ENCODE measurements at regions not wholly inside any gene's neighbourhood (a gene's known extent, or its start where the extent isn't known, plus 50 kb on each side); places are given as distances from the start of the nearest gene placed in this dataset.

- Mint-ChIP-seq H3K36me3 (no peaks in the 10 kb centered on the region), H3K4me3 (no peak overlapping the region), H3K27me3 (no peaks in the 10 kb centered on the region), H3K4me1 (ENCODE audit: low read depth) (no peaks in the 10 kb centered on the region), H3K9me3 (peaks cover 19% of the 10 kb centered on the region), H3K27ac (no peak overlapping the region)
- ChIA-PET CTCF (no interaction called here), POLR2A (no interaction called here)
- intact Hi-C loops (cut with micrococcal nuclease), result no loop called here
- DNase-seq, result no peak
Observed at GRCh38 chr12:34340534-34341361, 318.5 kb downstream of the ALG10 start.

- ChIA-PET CTCF (no interaction called here), POLR2A (no interaction called here)
- no peak overlapping the region for H3K4me3 Mint-ChIP-seq
- H3K27me3 Mint-ChIP-seq, result no peaks in the 10 kb centered on the region
- intact Hi-C loops (cut with micrococcal nuclease), result no loop called here
- H3K4me1 Mint-ChIP-seq (ENCODE audit: low read depth), result no peaks in the 10 kb centered on the region
- no peak for DNase-seq
- no peaks in the 10 kb centered on the region for H3K36me3 Mint-ChIP-seq
- peaks cover 19% of the 10 kb centered on the region for H3K9me3 Mint-ChIP-seq
- no peak overlapping the region for H3K27ac Mint-ChIP-seq
Observed at GRCh38 chr12:34341362-34341733, 319.1 kb downstream of the ALG10 start.

GRCh38 chr12:34342048-34342447 is 319.8 kb downstream of the ALG10 start:
- Mint-ChIP-seq H3K4me3 (no peak overlapping the region), H3K27me3 (no peaks in the 10 kb centered on the region)
- POLR2A ChIA-PET, result no interaction called here

GRCh38 chr12:34343345-34343744 is 321.0 kb downstream of the ALG10 start:
- no peaks in the 10 kb centered on the region for H3K36me3 Mint-ChIP-seq
- peaks cover 22% of the 10 kb centered on the region for H3K9me3 Mint-ChIP-seq
- ChIA-PET CTCF (no interaction called here), POLR2A (no interaction called here)
- DNase-seq, result no peak
- no peak overlapping the region for H3K4me3 Mint-ChIP-seq
- H3K4me1 Mint-ChIP-seq (ENCODE audit: low read depth), result no peaks in the 10 kb centered on the region
- intact Hi-C loops (cut with micrococcal nuclease), result no loop called here
- H3K27ac Mint-ChIP-seq, result no peak overlapping the region
- no peaks in the 10 kb centered on the region for H3K27me3 Mint-ChIP-seq

More at GRCh38 chr12:34342048-34342447, 319.8 kb downstream of the ALG10 start:
- Mint-ChIP-seq H3K27ac (no peak overlapping the region), H3K9me3 (peaks cover 25% of the 10 kb centered on the region), H3K4me1 (ENCODE audit: low read depth) (no peaks in the 10 kb centered on the region), H3K36me3 (no peaks in the 10 kb centered on the region)
- intact Hi-C loops (cut with micrococcal nuclease), result no loop called here
- no peak for DNase-seq
- CTCF ChIA-PET, result no interaction called here

GRCh38 chr12:34343766-34344165 is 321.5 kb downstream of the ALG10 start:
- no peak overlapping the region for H3K4me3 Mint-ChIP-seq
- CTCF ChIA-PET, result no interaction called here
- no peak for DNase-seq
- H3K36me3 Mint-ChIP-seq, result no peaks in the 10 kb centered on the region
- POLR2A ChIA-PET, result no interaction called here
- intact Hi-C loops (cut with micrococcal nuclease), result no loop called here
- peaks cover 20% of the 10 kb centered on the region for H3K9me3 Mint-ChIP-seq
- no peaks in the 10 kb centered on the region for H3K27me3 Mint-ChIP-seq
- no peaks in the 10 kb centered on the region for H3K4me1 Mint-ChIP-seq (ENCODE audit: low read depth)
- no peak overlapping the region for H3K27ac Mint-ChIP-seq

GRCh38 chr12:34344851-34345522 is 322.7 kb downstream of the ALG10 start:
- intact Hi-C loops (cut with micrococcal nuclease), result no loop called here
- CTCF ChIA-PET, result no interaction called here
- peaks cover 21% of the 10 kb centered on the region for H3K9me3 Mint-ChIP-seq
- no peak overlapping the region for H3K4me3 Mint-ChIP-seq
- POLR2A ChIA-PET, result no interaction called here
- no peaks in the 10 kb centered on the region for H3K4me1 Mint-ChIP-seq (ENCODE audit: low read depth)
- no peak overlapping the region for H3K27ac Mint-ChIP-seq
- H3K36me3 Mint-ChIP-seq, result no peaks in the 10 kb centered on the region
- DNase-seq, result no peak
- no peaks in the 10 kb centered on the region for H3K27me3 Mint-ChIP-seq

GRCh38 chr12:34345801-34346200 is 323.5 kb downstream of the ALG10 start:
- intact Hi-C loops (cut with micrococcal nuclease), result no loop called here
- ChIA-PET POLR2A (no interaction called here), CTCF (no interaction called here)
- Mint-ChIP-seq H3K9me3 (peaks cover 15% of the 10 kb centered on the region), H3K36me3 (no peaks in the 10 kb centered on the region), H3K27me3 (no peaks in the 10 kb centered on the region), H3K4me1 (ENCODE audit: low read depth) (no peaks in the 10 kb centered on the region), H3K27ac (no peak overlapping the region), H3K4me3 (no peak overlapping the region)
- no peak for DNase-seq

GRCh38 chr12:34346372-34347034 is 324.2 kb downstream of the ALG10 start:
- Mint-ChIP-seq H3K9me3 (peaks cover 19% of the 10 kb centered on the region), H3K27me3 (no peaks in the 10 kb centered on the region), H3K36me3 (no peaks in the 10 kb centered on the region), H3K4me3 (no peak overlapping the region), H3K27ac (no peak overlapping the region), H3K4me1 (ENCODE audit: low read depth) (no peaks in the 10 kb centered on the region)
- DNase-seq, result no peak
- ChIA-PET CTCF (no interaction called here), POLR2A (no interaction called here)
- intact Hi-C loops (cut with micrococcal nuclease), result no loop called here

GRCh38 chr12:34347367-34347766 is 325.1 kb downstream of the ALG10 start:
- H3K4me1 Mint-ChIP-seq (ENCODE audit: low read depth), result no peaks in the 10 kb centered on the region
- no peak overlapping the region for H3K4me3 Mint-ChIP-seq
- intact Hi-C loops (cut with micrococcal nuclease), result no loop called here
- ChIA-PET CTCF (no interaction called here), POLR2A (no interaction called here)
- DNase-seq, result no peak
- H3K9me3 Mint-ChIP-seq, result peaks cover 19% of the 10 kb centered on the region
- H3K36me3 Mint-ChIP-seq, result no peaks in the 10 kb centered on the region
- no peak overlapping the region for H3K27ac Mint-ChIP-seq
- no peaks in the 10 kb centered on the region for H3K27me3 Mint-ChIP-seq

- intact Hi-C loops (cut with micrococcal nuclease), result no loop called here
- H3K36me3 Mint-ChIP-seq, result no peaks in the 10 kb centered on the region
- no peak for DNase-seq
- CTCF ChIA-PET, result no interaction called here
- no peak overlapping the region for H3K4me3 Mint-ChIP-seq
- no peaks in the 10 kb centered on the region for H3K27me3 Mint-ChIP-seq
- POLR2A ChIA-PET, result no interaction called here
- H3K27ac Mint-ChIP-seq, result no peak overlapping the region
- H3K9me3 Mint-ChIP-seq, result peaks cover 23% of the 10 kb centered on the region
- no peaks in the 10 kb centered on the region for H3K4me1 Mint-ChIP-seq (ENCODE audit: low read depth)
Observed at GRCh38 chr12:34348064-34348463, 325.8 kb downstream of the ALG10 start.

- H3K9me3 Mint-ChIP-seq, result peaks cover 23% of the 10 kb centered on the region
- intact Hi-C loops (cut with micrococcal nuclease), result no loop called here
- no peaks in the 10 kb centered on the region for H3K27me3 Mint-ChIP-seq
- no peaks in the 10 kb centered on the region for H3K4me1 Mint-ChIP-seq (ENCODE audit: low read depth)
- ChIA-PET CTCF (no interaction called here), POLR2A (no interaction called here)
- no peak overlapping the region for H3K27ac Mint-ChIP-seq
- DNase-seq, result no peak
- H3K36me3 Mint-ChIP-seq, result no peaks in the 10 kb centered on the region
- no peak overlapping the region for H3K4me3 Mint-ChIP-seq
Observed at GRCh38 chr12:34348836-34349672, 326.8 kb downstream of the ALG10 start.

GRCh38 chr12:34349673-34349961 is 327.3 kb downstream of the ALG10 start:
- ChIA-PET CTCF (no interaction called here), POLR2A (no interaction called here)
- no peak overlapping the region for H3K4me3 Mint-ChIP-seq
- H3K27me3 Mint-ChIP-seq, result no peaks in the 10 kb centered on the region
- peaks cover 23% of the 10 kb centered on the region for H3K9me3 Mint-ChIP-seq
- no peaks in the 10 kb centered on the region for H3K4me1 Mint-ChIP-seq (ENCODE audit: low read depth)
- H3K36me3 Mint-ChIP-seq, result no peaks in the 10 kb centered on the region
- H3K27ac Mint-ChIP-seq, result no peak overlapping the region
- intact Hi-C loops (cut with micrococcal nuclease), result no loop called here
- no peak for DNase-seq

All from activated CD4-positive, alpha-beta memory T cell treated with anti-CD3 and anti-CD28 coated beads for 36 hours (primary cell).